Lung microvascular endothelial cell (primary cell): ENCODE measurements at regions not wholly inside any gene's neighbourhood (a gene's known extent, or its start where the extent isn't known, plus 50 kb on each side); places are given as distances from the start of the nearest gene placed in this dataset.

ENCODE experiments used
- DNase-seq, 2 donors: peaks; one replicate each; pipeline versions ENCODE4 v3.0.0 to v3.0.0-alpha.2; 2010; ENCODE audit warnings: low read depth in 2 of 2

GRCh38 chr14:49971156-49972130 lies 78.6 kb downstream of the ARF6 start:
- DNase-seq = peak in 1 of 2 donors; percentile 50

DNA sequence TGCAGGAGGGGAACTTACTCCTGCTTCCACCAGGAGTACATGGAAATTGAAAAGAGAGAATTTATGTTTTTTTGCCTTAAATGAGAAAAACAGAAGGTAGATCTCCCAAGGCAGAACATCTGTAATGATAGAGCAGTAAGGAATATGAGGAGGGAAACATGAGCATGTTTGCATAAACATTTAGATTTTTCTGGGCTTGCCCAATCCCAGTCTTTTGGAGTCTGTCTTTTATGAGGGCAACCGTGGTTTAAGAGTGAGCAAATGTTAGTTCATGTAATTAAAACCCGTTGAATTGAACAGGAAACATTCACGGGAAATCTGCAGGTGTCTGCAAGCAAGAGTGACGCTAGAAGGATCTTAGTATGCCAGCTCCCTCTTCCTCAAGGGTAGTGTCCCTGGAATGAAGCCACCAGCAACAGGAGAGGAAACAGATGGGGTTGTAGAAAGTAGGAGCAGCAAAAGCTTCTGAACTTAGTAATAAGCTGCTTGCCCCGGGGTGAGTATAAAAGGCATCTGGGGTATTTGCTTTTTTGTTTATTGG lies 79.3 kb downstream of the ARF6 start:
- peak; percentile 26 to 83 for DNase-seq

GRCh38 chr14:49972823-49973222 lies 79.9 kb downstream of the ARF6 start:
- peak; percentile 51 to 83 for DNase-seq

DNA sequence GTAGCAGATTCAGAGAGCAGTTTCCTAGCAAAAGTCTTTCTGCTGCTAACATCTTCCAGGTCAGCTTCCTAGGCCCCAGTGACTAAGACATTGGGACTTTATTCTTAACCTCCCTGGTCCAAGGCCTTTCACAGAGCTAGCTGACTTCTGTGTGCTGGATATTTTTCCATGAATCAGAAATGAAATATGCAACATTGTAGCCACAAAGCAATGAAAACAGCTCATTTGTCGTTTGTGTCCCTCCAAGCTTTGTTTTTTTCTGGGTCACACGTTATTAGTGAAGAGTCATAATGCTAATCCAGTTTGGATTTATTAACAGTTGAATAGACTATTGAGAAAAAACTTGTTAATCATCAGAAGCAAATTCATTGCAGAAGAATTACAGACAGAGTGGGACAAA lies 82.4 kb downstream of the ARF6 start:
- DNase-seq = peak; percentile 39 to 86

GRCh38 chr14:49975799-49976198 lies 82.9 kb downstream of the ARF6 start:
- DNase-seq = no peak

DNA sequence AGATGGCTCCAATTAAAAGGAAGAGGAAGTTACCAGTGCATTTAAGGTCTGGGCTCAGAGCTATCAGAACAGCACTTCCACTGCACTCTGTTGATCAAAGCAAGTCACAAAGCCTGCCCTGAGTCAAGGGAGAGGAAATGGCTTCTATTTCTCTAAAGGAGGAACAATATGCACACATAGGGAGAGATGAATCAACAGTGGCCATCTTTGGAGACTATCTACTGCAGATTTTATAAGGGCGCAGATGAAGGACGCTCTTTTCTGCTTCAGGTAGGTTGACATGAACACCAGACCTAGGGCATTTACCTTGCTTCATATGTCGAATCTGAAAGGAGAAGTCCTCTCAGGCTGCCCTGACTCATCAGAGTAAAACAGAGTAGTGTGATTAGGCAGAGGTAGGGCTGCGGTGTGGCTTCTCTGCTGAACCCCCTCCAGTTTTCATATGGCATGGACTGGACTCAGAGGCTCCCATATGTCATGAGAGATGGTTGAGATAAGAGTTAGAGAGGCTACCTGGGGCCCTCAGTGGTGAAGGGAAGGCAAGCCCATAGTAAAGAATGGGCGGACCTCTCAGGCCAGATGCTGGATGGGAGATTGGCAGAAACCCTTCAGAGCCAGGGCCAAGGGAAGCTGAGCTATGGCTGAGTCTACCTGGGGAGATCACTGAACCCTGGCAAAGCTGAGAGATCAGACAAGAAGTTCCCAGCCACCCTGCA lies 84.4 kb downstream of the ARF6 start:
- DNase-seq = no peak

DNA sequence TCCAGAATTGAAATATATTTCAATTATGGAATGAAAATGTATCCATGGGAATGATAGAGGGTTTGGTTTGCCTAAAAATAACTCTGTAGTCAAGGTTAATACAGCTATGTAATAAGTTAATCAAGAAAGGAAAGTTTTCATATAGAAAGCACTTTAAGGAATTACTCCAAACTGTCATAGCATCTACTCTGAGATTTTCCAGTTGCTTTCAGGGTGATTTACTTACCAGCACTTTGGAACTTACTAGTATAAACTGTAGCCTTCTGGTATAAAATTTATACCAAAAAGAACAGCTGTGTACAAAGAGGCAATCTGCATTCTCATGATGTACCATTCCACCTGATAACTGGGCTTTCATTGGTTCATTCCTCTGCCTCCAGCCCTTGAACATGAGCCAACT lies 87.1 kb downstream of the ARF6 start:
- DNase-seq = no peak

DNA sequence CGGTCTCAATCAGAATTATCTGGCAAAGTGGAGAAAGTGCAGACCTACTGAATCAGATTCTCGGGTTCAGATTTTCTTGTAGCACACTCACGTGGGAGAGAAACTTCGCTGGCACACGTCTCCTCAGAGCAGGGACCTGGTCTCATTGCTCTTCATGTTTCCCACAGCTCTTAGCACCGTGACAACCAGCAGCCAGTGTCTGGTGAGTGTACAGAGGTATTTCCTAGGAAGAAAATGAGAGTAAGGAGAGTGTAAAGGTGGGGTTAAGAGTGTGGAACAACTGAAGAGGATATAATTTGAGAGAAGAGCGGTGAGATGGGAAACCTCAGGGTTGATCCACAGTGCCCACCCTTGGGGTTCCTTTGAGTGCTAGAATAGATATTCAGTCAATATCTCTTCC lies 89.2 kb downstream of the ARF6 start:
- peak in 1 of 2 donors; percentile 16 for DNase-seq

DNA sequence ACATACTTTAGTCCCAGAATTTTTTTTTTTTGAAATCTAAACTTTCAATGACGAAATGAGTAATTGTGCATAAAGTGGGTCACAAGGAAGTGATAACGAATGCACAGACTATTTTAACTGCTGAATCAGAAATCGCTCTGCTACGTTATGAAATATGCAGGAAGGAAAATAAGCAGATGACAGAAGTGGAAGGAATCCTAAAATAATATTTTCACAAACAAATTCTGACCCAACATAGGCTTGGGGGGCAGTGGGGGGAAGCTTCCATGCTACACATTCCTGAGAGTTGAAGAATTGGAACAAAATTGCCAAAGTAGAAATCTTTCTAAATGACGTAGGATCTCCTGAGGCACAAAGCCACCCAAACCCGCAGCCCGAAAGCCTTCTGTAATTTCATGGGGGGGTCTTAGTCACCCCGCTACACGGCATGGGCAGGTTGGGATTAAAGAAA lies 89.6 kb downstream of the ARF6 start:
- peak; percentile 71 to 85 for DNase-seq

GRCh38 chr14:49984424-49984823 lies 91.5 kb downstream of the ARF6 start:
- DNase-seq = no peak

DNA sequence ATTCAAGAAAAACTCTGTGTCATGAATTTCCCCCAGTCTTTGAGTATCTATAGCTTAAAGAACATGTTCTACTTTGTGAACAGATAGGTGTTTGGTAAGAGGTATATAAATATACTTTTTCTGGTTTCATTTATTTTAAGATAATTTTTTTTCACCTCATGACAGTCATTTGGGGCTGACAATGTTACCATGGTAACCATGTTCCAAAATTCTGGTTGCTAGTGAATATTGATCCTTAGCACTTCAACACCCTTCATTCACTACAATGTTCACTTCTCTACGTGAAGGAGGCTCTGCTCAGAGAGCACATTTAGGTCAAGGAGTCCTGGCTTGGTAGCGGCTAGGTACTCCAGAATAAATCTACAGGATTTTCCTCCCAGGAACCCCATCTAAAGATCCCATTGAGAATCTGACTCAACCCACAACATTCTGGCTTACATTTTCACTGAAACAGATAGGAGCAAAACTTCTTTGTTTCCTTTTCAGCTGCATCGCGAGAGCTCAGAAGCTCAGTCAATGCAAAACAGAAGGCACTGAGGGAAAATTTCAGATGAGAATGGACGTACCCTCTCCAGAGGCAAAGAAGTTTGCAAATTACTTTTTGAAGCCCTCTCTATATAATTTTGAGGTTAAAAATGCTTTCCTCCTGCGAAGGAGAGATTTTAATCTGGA lies 93.6 kb downstream of the ARF6 start:
- no peak for DNase-seq

DNA sequence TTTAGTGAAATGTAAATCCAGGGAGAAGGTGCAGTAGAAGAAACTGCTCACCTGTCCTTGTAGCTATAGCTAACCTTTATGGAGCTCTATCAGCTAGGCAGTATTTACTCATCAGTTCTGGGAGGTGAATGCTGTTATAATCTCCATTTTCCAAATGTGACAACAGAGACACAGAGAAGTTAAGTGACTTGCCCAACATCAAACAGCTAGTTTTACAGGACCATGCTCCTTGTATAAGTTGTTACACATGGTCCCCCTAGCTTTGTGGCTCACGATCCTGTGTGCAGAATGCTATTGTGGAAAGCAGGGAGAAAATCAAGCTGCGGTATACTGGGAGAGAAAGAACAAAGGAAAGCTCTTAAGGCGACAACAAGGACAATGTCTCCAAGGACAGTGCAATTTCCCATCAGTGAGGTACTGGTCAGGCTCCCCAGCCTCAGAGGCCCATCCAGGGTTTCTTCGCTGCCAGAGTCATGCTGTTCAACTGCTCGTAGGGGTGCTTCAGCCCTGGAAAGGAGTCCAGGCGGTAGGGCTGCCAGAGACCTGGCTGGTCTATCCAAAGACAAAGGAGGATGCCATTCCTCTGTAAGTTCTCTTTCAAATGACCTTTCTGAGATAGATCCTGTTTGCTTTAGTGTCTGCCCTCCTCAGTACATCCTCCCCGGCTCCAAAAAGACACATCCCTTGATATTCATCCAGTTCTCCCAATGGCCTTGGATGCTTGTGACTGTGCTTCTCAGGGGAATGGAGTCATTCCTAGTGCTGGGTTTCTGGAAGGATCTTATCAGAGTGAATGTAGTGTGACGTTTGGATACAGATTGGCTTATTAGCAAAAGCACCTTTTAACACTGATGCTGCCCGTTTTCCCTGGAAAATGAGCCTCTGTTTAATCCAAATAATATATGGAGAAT lies 95.5 kb downstream of the ARF6 start:
- DNase-seq = no peak

DNA sequence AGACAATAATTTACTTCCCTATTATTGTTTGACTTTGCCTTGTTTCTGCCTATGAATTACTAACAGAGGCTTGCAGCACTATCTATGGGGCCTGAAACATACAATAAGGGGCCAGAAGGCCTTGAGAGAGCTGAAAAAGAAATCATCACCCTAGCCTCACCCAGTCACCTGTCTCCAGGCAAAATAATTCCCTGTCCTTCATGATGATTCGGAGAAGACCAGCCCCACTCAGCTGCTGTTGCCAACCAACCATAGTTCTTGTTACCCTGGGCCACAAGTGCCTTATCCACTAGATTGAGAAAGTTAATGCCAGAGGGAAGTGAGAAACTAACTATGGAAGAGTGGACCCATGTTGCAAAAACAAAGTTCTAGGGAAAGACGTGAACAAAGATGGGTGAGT lies 97.1 kb downstream of the ARF6 start:
- DNase-seq = no peak

DNA sequence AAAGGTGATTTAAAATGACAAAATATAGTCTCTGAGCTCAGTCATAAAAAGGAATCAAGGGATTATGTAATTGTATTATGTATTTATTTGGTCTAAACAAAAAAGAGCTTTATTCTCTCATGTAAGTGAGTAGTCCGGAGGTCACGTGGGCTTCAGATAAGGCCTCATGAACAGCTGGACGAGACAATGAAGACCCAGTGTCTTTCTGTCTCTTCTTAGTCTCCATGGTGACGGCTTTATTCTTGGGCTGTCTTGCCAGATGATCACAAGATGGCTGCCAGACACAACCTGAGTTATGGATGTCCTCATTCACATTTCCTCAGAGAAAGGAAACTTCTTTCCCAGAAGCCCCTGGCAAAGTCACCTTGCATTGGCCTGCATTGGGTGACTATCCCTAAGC lies 98.6 kb downstream of the ARF6 start:
- DNase-seq = no peak

DNA sequence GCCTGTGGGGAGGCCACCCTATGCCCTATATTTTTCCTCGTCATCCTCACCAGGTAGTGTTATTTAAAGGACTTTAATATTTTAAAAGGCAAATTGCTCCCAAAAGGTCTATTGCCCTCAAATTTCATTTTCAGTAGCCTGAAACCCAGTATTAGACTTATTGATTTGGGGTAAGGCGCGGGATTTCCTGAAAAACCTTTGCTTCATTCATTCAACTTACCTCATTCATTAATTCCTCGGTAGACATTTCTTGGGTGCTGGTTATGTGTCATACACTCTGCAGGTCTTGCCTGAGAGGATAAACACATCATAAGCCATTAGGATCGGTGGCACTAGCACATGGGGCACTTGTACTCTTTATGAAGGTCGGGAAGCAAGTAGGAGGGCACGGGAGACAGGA lies 99.2 kb downstream of the ARF6 start:
- DNase-seq = no peak

GRCh38 chr14:49992448-49992847 lies 99.6 kb downstream of the ARF6 start:
- no peak for DNase-seq

DNA sequence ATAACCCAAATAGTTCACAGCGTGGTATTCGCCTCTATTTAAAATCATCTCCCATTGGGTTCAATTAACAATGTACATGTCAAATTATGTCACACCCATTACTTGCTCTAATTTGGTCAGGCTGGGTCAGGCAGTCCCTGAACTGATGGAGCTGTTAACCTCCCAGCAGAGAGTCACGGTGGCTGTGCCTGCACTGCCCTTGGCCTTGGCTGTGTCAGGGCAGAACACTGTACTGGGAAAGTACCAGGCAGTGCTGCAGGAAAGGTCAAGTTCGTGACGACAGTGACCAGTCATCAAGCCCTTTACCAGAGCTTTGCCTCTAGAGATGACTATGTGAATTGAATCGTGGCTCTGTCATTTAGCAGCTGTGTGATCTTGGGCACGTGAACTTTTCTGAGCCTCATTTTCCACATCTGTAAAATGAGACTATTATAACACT lies 100.0 kb downstream of the ARF6 start:
- peak; percentile 48 to 72 for DNase-seq

GRCh38 chr14:49993565-49993964 lies 100.7 kb downstream of the ARF6 start:
- DNase-seq = no peak

DNA sequence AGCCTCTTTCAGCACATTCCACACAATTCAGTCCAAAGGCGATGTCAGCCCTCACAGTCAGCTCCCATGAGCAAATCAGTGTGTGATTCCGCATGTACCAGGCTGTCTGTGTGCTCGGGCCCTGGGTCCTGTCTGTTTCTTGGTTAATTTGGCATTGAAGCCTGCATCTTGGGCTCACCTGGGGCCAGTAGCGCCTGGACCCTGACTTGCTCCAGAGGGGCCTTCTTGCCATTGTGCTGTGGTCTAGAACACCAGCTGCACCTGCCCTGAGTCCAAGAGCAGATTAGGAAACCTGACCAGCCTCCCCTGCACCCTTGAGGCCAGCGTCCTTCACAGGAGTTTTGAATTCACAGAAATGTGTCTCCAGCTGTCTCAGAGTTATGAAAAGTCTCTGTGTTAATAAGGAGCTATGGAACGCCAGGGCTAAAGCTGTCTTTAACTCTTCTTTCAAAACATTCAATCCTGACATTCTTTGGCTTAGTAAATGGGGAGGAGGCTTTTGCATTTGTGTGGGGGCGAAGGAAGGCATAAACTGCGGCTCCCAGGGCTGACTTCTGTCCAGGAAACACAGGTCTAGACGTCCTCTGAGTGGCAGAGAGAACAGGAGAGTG lies 102.2 kb downstream of the ARF6 start:
- DNase-seq = no peak

DNA sequence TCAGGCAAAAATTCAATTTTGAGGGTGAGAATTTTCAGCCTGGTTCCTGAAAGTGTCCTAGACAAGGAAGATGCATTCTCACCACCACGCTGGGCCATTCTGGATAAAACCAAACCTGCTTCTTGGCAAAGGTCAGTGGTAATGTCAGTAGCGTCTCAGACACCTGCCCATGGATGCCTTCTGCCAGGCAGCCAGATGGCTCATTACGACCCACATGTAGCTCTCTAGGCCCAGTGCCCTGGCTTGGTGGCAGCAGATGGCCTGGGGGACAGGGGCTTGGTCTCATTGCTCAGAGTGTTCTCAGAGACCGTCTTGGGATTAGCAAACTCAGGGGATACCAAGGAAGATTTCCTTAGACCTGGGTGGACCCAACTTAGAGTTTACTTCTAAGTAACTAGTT lies 105.1 kb downstream of the ARF6 start:
- DNase-seq = no peak
